HG02852 (cell line): ENCODE measurements at regions not wholly inside any gene's neighbourhood (a gene's known extent, or its start where the extent isn't known, plus 50 kb on each side); places are given as distances from the start of the nearest gene placed in this dataset.
"Not testable (repeated sequence)": the region's sequence is repeated elsewhere in the genome, so short reads cannot be mapped to it uniquely, and the experiment has no call there.

Experiments
- ATAC-seq: cut with Tn5 transposase; IDR thresholded peaks from one replicate; pipeline ENCODE4 v1.9.1; 2021; ENCODE audit warnings: mild to moderate bottlenecking, moderate library complexity; ENCODE audit not compliant: unreplicated experiment

DNA sequence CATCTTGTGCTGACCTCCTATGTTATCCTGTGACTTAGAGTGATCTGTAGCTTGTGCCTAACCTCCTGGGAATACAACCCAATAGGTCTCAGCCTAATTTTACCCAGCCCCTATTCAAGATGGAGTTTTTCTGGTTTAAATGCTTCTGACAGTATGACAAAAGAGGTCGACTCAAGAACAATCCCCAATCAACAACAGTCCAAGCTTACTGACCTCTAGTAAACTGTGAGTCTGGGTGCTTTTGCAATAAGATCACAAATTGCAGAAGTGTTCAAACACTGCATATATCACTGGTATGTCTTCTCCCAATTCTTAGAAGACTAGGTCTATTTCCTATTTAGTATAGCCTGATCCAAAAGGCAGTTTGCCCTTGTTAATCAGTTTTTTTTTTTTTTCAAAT lies 323.5 kb upstream of the PTGER4 start:
- no peak for ATAC-seq

DNA sequence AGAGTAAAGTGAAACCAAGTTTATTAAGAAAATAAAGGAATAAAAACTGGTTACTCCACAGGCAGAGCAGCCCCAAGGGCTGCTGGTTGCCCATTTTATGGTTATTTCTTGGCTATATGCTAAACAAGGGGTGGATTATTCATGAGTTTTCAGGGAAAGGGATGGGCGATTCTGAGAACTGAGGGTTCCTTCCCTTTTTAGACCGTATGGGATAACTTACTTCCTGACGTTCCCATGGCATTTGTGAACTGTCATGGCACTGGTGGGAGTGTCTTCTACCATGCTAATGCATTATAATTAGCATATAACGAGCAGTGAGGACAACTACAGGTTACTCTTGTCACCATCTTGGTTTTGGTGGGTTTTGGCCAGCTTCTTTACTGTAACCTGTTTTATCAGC lies 323.9 kb upstream of the PTGER4 start:
- ATAC-seq, result no peak

DNA sequence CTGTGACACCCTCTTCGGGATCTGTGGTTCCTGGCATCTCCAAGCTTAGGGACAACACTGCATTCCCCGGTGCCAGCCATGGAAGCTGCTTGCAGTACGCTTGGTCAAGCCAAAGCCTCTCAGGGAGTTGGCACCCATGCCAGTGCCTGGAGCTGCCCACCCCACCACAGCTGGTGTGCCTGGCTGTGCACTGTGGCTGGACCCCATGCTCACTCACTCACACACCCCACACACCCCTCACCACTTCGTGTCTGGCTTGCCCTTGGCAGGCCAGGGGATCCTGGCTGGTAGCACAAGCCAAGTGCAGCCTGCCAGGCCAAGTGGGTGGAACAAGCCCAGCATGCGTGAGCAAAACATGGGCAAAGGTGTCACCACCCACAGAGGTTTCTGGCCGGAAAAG lies 324.5 kb upstream of the PTGER4 start:
- no peak for ATAC-seq

- no peak for ATAC-seq
These were observed 325.5 kb upstream of the PTGER4 start for GRCh38 chr5:40354171-40354570.

DNA sequence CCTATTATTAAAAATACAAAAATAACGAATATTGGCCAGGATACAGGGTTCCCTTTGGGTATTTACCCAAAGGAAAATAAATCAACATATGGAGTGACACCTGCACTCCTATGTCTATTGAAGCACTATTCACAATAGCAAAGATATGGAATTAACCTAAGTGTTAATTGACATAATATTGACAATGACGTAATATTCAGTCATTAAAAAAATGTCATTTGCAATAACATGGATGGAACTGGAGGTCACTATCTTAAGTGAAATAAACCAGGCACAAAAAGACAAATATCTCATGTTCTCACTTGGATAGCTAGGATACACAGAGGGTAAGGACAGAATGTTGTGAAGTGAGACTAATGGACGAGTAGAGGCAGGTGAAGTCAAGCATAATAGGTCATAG lies 326.3 kb upstream of the PTGER4 start:
- ATAC-seq, result no peak

DNA sequence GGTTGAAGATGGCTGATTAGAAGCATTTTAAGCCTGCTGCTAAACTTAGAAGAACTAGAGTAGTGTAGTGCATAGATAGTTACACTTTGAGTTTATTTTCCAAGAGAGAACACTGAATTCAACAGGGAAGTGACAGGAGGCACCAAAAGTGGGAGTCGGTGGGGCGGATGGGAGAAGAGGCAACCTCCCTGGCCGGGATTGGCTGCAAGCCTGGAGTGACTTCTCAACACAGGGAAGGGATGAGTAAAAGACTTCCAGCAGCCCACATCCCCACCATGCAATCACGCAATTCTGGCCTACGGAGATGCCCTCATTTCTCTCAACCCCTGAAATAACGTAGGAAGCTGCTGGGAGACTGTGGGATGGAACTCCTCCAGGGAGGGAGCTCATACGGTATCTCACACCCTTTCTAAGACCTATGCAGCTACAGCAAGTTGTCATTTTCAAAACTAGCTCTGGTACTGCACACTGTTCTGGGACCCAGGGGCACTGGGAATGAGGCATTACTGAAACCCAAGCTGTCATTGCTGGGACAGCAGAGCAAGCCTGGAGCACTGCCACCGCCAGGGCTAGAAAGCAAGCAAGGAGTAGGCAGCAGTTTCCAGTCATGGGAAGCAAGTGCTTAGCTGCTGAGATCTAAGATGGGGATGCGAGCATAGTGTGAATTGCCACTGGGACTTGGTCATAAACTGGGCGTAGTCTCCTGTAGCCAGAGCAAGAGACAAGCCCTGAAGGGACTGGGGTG lies 331.6 kb upstream of the PTGER4 start:
- no peak for ATAC-seq

GRCh38 chr5:40346901-40347300 lies 332.8 kb upstream of the PTGER4 start:
- no peak for ATAC-seq

DNA sequence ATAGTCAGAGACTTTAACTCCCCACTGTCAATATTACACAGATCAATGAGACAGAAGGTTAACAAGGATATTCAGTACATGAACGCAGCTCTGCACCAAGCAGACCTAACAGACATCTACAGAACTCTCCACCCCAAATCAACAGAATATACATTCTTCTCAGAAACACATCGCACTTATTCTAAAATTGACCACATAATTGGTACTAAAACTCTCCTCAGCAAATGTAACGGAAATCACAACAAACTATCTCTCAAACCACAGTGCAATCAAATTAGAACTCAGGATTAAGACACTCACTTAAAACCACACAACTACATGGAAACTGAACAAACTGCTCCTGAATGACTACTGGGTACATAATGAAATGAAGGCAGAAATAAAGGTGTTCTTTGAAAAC lies 341.3 kb upstream of the PTGER4 start:
- not testable (repeated sequence) for ATAC-seq

GRCh38 chr5:40334242-40334635 lies 345.5 kb upstream of the PTGER4 start:
- no peak for ATAC-seq

DNA sequence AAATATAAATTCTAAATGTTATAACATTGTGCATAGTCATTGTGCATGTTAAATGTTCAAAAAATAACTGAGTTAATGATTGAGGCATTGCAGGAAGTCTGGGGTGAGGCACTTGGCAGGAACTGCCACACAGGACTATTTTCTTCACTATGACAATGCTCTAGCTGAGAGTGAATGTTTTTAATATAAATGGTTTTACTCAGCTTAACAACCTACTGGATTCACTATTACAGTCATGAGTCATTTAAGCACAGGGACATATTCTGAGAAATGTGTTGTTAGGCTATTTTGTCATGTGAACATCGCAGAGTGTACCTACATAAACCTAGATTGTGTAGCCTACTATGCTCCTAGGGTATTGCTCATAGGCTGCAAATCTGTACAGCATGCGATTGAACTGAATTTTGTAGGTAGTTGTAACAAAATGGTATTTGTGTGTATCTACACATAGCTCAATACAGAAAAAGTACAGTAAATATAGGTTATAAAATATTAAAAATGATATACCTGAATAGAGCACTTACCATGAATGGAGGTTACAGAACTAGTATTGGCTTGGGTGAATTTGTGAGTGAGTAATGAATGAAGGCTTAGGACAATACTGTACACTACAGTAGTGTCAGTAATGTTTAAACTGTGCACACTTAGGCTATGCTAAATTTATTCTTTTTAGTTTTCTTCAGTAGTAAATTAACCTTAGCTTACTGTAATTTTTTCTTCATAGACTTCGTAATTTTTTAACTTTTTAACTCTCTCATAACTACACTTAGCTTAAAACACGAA lies 346.1 kb upstream of the PTGER4 start:
- no peak for ATAC-seq

DNA sequence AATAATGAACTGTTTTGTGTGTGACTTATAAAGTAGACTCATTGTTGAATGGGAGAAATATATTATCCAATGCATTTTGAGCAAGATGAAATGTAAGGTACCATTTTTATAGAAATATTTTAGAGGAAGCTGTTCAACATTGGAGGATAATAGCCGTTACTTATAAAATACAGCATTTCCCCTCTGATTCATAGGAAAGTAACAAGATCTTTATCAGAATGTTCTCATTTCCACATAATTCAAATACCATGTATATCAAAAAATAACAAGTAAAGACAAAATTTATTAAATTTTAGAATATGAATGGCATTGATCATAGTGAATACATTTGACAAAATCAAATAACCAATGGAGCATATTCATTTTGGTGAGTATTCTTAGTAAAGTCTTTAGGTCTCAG lies 346.7 kb upstream of the PTGER4 start:
- no peak for ATAC-seq

- ATAC-seq, result no peak
These were observed 348.1 kb upstream of the PTGER4 start for GRCh38 chr5:40331616-40332015.

GRCh38 chr5:40321514-40321913 lies 358.2 kb upstream of the PTGER4 start:
- no peak for ATAC-seq

- ATAC-seq, result no peak
These were observed 361.3 kb upstream of the PTGER4 start for GRCh38 chr5:40318395-40318794.

- ATAC-seq, result no peak
These were observed 362.7 kb upstream of the PTGER4 start for GRCh38 chr5:40317023-40317422.

DNA sequence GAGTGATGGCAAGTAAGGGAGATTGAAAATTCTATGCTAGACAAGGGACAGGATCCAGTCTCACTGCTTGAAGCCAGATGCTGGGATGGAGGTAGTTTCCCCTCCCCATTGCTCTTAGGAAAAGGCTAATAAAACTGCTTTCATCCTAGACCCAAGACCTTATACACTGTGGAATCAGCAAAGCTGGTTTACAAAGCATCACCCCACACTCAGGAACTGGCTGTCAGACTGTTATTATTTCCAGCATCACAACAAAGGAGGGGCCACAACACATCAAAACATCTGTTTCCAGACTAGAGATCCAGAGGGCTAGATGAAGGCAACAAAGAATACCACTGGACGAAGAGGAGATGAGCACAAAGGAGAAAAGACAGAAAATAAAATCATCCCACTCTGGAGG lies 364.6 kb upstream of the PTGER4 start:
- ATAC-seq, result no peak

GRCh38 chr5:40314275-40314674 lies 365.4 kb upstream of the PTGER4 start:
- no peak for ATAC-seq

- ATAC-seq, result no peak
These were observed 367.5 kb upstream of the PTGER4 start for GRCh38 chr5:40312205-40312604.

DNA sequence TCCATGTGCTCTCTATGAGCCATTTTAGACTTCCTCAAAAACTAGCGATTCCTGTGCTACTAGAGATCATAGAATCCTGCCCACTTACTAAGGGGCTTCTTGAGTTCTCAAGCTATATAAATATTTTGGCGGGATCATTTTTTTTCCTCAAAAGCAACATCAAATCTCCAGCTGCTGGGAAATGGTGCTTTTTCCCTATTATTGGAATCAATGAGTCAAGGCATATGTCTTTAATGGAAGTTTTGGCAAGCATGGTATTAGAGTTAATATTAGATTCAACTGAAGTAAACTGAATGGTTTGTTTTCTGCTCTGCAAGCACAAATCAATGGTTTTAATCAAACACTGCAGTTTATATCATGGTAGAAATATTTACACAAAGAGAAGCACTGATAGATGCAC lies 369.9 kb upstream of the PTGER4 start:
- ATAC-seq, result no peak

GRCh38 chr5:40308867-40309266 lies 370.8 kb upstream of the PTGER4 start:
- ATAC-seq, result no peak

GRCh38 chr5:40307920-40308319 lies 371.8 kb upstream of the PTGER4 start:
- ATAC-seq, result no peak

DNA sequence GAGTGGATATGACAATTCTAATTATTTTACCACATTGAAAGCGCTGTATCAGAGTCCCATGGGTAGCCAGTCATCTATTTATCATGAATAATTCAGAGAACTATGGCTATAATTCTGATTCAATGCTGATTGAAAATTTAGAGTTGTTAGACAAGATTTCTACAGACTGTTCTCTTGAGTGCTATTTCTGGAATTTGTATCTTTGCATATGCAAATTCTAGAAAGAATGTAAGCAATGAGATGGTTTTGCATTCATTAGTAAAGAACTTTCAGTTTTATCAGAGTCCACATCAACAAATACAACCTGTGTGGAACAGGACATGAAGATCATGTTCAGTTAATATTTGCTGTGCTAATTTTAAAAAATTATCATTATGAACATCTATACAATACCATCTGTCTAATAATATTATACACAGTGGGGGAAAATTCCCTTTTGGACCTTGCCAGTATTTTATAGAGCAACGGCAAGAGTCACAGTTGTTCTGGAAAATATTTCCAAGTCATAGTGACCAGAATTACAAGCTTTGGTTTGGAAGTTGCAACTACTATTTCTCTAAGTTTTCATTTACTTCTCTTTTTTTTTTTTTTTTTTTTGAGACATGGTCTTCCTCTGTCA lies 372.7 kb upstream of the PTGER4 start:
- ATAC-seq, result no peak
